Ishikawa (cell line): ENCODE measurements at regions not wholly inside any gene's neighbourhood (a gene's known extent, or its start where the extent isn't known, plus 50 kb on each side); places are given as distances from the start of the nearest gene placed in this dataset.

Experiments used
- CEBPB ChIP-seq: IDR thresholded peaks from 2 replicates; pipeline ENCODE4 v1.6.1; 2012
- EGR1 ChIP-seq: IDR thresholded peaks from 2 replicates; pipeline ENCODE4 v1.6.1; 2012
- RAD21 ChIP-seq: IDR thresholded peaks from 2 replicates; pipeline ENCODE4 v1.6.1; 2012; ENCODE audit warnings: low read depth
- TAF1 ChIP-seq: IDR thresholded peaks from 2 replicates; pipeline ENCODE4 v1.6.1; 2012; ENCODE audit warnings: low read depth, mild to moderate bottlenecking
- TCF12 ChIP-seq: IDR thresholded peaks from 2 replicates; pipeline ENCODE4 v1.6.1; 2012; ENCODE audit warnings: low read depth
- TEAD4 ChIP-seq: IDR thresholded peaks from 2 replicates; pipeline ENCODE4 v1.6.1; 2012
- TF ChIP-seq, protein P1 (sequence below): IDR thresholded peaks from 2 replicates; pipeline ENCODE4 v1.6.1; 2012; ENCODE audit warnings: low read depth, mild to moderate bottlenecking
- TF ChIP-seq, protein P2 (sequence below): IDR thresholded peaks from 2 replicates; pipeline ENCODE4 v1.6.1; 2012

DNA sequence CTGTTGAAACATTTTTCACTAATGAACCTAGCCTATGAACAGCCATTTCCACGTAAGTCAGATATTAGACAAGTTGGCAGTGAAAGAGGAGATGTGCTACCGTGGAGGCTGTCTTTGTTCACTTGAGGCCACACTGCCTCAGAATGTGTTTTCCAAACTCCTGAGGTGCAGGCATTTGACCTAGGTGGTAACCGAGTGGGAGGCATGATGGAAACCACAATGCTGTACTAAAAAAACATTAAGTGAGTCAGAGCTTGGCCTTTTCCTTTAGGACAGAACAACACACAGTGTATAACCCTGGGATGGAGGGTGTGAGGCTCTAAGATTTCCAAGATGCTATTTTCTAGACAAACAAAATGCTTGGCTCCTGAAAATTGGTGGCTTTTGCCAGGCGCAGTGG is 406.3 kb downstream of the SOX2 start:
- TF ChIP-seq, protein P1, sequence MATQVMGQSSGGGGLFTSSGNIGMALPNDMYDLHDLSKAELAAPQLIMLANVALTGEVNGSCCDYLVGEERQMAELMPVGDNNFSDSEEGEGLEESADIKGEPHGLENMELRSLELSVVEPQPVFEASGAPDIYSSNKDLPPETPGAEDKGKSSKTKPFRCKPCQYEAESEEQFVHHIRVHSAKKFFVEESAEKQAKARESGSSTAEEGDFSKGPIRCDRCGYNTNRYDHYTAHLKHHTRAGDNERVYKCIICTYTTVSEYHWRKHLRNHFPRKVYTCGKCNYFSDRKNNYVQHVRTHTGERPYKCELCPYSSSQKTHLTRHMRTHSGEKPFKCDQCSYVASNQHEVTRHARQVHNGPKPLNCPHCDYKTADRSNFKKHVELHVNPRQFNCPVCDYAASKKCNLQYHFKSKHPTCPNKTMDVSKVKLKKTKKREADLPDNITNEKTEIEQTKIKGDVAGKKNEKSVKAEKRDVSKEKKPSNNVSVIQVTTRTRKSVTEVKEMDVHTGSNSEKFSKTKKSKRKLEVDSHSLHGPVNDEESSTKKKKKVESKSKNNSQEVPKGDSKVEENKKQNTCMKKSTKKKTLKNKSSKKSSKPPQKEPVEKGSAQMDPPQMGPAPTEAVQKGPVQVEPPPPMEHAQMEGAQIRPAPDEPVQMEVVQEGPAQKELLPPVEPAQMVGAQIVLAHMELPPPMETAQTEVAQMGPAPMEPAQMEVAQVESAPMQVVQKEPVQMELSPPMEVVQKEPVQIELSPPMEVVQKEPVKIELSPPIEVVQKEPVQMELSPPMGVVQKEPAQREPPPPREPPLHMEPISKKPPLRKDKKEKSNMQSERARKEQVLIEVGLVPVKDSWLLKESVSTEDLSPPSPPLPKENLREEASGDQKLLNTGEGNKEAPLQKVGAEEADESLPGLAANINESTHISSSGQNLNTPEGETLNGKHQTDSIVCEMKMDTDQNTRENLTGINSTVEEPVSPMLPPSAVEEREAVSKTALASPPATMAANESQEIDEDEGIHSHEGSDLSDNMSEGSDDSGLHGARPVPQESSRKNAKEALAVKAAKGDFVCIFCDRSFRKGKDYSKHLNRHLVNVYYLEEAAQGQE, result no peak
- no peak for TF ChIP-seq TAF1
- TF ChIP-seq, protein P2, sequence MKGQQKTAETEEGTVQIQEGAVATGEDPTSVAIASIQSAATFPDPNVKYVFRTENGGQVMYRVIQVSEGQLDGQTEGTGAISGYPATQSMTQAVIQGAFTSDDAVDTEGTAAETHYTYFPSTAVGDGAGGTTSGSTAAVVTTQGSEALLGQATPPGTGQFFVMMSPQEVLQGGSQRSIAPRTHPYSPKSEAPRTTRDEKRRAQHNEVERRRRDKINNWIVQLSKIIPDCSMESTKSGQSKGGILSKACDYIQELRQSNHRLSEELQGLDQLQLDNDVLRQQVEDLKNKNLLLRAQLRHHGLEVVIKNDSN, result no peak
- no peak for TF ChIP-seq CEBPB
- TF ChIP-seq EGR1, result no peak
- TF ChIP-seq RAD21, result no peak
- TF ChIP-seq TCF12, result no peak
- TF ChIP-seq TEAD4, result no peak
